ENCODE measurements at regions not wholly inside any gene's neighbourhood (a gene's known extent, or its start where the extent isn't known, plus 50 kb on each side); places are given as distances from the start of the nearest gene placed in this dataset.

- Histone ChIP-seq H2BK5ac (ENCODE audit: insufficient read length, low read length) (no peak overlapping the region), H4K8ac (replicated peaks; ENCODE audit: insufficient read length, low read depth, low read length) (no peak overlapping the region), H3T11ph (ENCODE audit: low read length) (no peak overlapping the region), H4K91ac (ENCODE audit: insufficient read length, low read depth, low read length) (no peak overlapping the region), H4K20me1 (ENCODE audit: control insufficient read depth, insufficient read depth, insufficient read length) (no peaks in the 10 kb centered on the region), H2AK5ac (ENCODE audit: insufficient read length, low read length) (no peak overlapping the region), H3K4me1 (ENCODE audit: insufficient read depth, low read length) (no peaks in the 10 kb centered on the region; the same call in 1 of the 2 replicates), H3K79me1 (ENCODE audit: insufficient read depth, low read depth, low read length, poor library complexity, severe bottlenecking) (no peaks in the 10 kb centered on the region), H4K5ac (ENCODE audit: insufficient read length, low read depth, low read length) (no peak overlapping the region), H2AFZ (ENCODE audit: low read length) (no peak overlapping the region), H3K23ac (ENCODE audit: insufficient read length, low read depth, low read length) (no peak overlapping the region), H3K79me2 (ENCODE audit: insufficient read depth, low read length) (no peaks in the 10 kb centered on the region), H2BK20ac (ENCODE audit: low read depth, low read length, poor library complexity, severe bottlenecking) (no peak overlapping the region), H2BK12ac (ENCODE audit: insufficient read length, low read depth, low read length) (no peak overlapping the region), H3K23me2 (ENCODE audit: insufficient read length, low read depth, low read length, poor library complexity, severe bottlenecking) (no peaks in the 10 kb centered on the region), H3K56ac (ENCODE audit: insufficient read length, low read depth, low read length) (no peak overlapping the region), H2BK15ac (ENCODE audit: low read depth, low read length) (no peak overlapping the region), H3K9ac (ENCODE audit: extremely low read depth, insufficient read length, low read length) (no peak overlapping the region), H3K14ac (ENCODE audit: insufficient read depth, low read length) (no peak overlapping the region), H3K27me3 (ENCODE audit: insufficient read depth, low read length) (no peaks in the 10 kb centered on the region), H3K18ac (ENCODE audit: insufficient read length, low read depth, low read length) (no peak overlapping the region), H3K9me3 (ENCODE audit: control insufficient read depth, low read depth, low read length) (no peaks in the 10 kb centered on the region), H3K4me2 (ENCODE audit: insufficient read depth, insufficient read length, low read length) (no peak overlapping the region), H3K4ac (ENCODE audit: low read depth, low read length) (no peak overlapping the region), H2BK120ac (ENCODE audit: low read depth, low read length, poor library complexity, severe bottlenecking) (no peak overlapping the region), H3K27ac (ENCODE audit: insufficient read length, low read depth, low read length) (no peak overlapping the region)
- Mint-ChIP-seq H3K27me3 (ENCODE audit: low read depth) (no peaks in the 10 kb centered on the region), H3K9me3 (peaks cover 11 to 21% of the 10 kb centered on the region in 2 experiments; a peak in 4 of 5 replicates), H3K36me3 (ENCODE audit: insufficient read depth in 1 of 3, low read depth in 3 of 3) (peaks cover 0 to 1% (median 0%) of the 10 kb centered on the region in 3 experiments; a peak in 1 of 7 replicates), H3K4me1 (peaks cover 18 to 28% of the 10 kb centered on the region in 2 experiments), H3K27ac (no peak overlapping the region), H3K4me3 (no peak overlapping the region)
- DNase-seq: no peak
- TF ChIP-seq, protein P1, sequence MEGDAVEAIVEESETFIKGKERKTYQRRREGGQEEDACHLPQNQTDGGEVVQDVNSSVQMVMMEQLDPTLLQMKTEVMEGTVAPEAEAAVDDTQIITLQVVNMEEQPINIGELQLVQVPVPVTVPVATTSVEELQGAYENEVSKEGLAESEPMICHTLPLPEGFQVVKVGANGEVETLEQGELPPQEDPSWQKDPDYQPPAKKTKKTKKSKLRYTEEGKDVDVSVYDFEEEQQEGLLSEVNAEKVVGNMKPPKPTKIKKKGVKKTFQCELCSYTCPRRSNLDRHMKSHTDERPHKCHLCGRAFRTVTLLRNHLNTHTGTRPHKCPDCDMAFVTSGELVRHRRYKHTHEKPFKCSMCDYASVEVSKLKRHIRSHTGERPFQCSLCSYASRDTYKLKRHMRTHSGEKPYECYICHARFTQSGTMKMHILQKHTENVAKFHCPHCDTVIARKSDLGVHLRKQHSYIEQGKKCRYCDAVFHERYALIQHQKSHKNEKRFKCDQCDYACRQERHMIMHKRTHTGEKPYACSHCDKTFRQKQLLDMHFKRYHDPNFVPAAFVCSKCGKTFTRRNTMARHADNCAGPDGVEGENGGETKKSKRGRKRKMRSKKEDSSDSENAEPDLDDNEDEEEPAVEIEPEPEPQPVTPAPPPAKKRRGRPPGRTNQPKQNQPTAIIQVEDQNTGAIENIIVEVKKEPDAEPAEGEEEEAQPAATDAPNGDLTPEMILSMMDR (conservative IDR thresholded peaks at IDR 0.05): no peak
- WGBS (ENCODE audit: extremely low coverage, insufficient read length, low lambda C conversion rate): no CpG with 5 or more reads among the region's 8 CpGs
Measured at GRCh38 chrX:22343192-22343591, 70.5 kb downstream of the CBLL2 start.
